BJ (cell line): ENCODE measurements at regions not wholly inside any gene's neighbourhood (a gene's known extent, or its start where the extent isn't known, plus 50 kb on each side); places are given as distances from the start of the nearest gene placed in this dataset.
"Not testable (repeated sequence)": the region's sequence is repeated elsewhere in the genome, so short reads cannot be mapped to it uniquely, and the experiment has no call there.

Experiments
- CTCF ChIA-PET: fragments of 350-600 bp; formaldehyde crosslinking; extraction: SDS; loops from one replicate; lab custom pipeline; 2021; ENCODE audit warnings: antibody characterized with exemption, inconsistent platforms; lab: Yijun Ruan, JAX
- POLR2A ChIA-PET: fragments of 300-600 bp; sonication (Branson Sonifier 250); formaldehyde crosslinking; extraction: SDS; loops from one replicate; lab custom pipeline; 2021; ENCODE audit warnings: antibody characterized with exemption; lab: Charles Lee
- DNase-seq: peaks from one replicate; pipeline ENCODE4 v3.0.0-alpha.2; 2011; ENCODE audit warnings: low read depth
- H3K27me3 ChIP-seq: 2 replicates; pipeline ENCODE4 v1.6.0; 2011; ENCODE audit warnings: low read length; ENCODE audit not compliant: control insufficient read depth, insufficient read depth
- H3K36me3 ChIP-seq: 2 replicates; pipeline ENCODE4 v1.5.1; 2011; ENCODE audit warnings: low read length; ENCODE audit not compliant: control insufficient read depth, insufficient read depth
- H3K4me3 ChIP-seq: 2 replicates; pipeline ENCODE4 v1.5.1; 2011; ENCODE audit warnings: low read depth, mild to moderate bottlenecking, control low read depth, low read length
- TF ChIP-seq, protein P1 (sequence below): IDR thresholded peaks from 2 replicates; pipeline ENCODE4 v1.5.1; 2011; ENCODE audit warnings: low read depth, mild to moderate bottlenecking, control low read depth, inconsistent platforms, low read length, moderate library complexity; ENCODE audit not compliant: insufficient read depth

DNA sequence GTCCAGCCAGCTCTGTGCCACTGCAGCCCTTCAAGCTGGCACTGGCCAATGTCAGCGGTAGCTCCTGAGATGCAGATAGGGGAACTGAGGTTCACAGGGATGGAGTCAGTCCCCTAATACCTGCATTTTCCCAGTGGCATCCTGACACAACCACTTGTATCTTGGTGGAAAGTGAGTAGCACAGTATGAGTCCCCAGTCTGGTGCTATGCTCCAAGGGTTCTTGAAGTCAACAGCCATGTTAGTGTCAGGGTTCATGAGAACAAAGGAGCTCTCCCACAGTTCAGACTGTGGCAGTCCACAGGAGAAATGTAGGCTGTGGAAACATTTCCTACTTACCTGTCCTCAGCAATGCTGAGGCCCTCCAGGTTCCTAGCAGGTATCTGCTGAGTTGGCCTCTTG, 115.5 kb downstream of the ZNF736 start:
- TF ChIP-seq, protein P1, sequence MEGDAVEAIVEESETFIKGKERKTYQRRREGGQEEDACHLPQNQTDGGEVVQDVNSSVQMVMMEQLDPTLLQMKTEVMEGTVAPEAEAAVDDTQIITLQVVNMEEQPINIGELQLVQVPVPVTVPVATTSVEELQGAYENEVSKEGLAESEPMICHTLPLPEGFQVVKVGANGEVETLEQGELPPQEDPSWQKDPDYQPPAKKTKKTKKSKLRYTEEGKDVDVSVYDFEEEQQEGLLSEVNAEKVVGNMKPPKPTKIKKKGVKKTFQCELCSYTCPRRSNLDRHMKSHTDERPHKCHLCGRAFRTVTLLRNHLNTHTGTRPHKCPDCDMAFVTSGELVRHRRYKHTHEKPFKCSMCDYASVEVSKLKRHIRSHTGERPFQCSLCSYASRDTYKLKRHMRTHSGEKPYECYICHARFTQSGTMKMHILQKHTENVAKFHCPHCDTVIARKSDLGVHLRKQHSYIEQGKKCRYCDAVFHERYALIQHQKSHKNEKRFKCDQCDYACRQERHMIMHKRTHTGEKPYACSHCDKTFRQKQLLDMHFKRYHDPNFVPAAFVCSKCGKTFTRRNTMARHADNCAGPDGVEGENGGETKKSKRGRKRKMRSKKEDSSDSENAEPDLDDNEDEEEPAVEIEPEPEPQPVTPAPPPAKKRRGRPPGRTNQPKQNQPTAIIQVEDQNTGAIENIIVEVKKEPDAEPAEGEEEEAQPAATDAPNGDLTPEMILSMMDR: no peak
- ChIA-PET CTCF (no interaction called here), POLR2A (no interaction called here)
- no peak for DNase-seq
- no peak overlapping the region for H3K4me3 ChIP-seq
- no peaks in the 10 kb centered on the region for H3K27me3 ChIP-seq
- no peaks in the 10 kb centered on the region for H3K36me3 ChIP-seq

DNA sequence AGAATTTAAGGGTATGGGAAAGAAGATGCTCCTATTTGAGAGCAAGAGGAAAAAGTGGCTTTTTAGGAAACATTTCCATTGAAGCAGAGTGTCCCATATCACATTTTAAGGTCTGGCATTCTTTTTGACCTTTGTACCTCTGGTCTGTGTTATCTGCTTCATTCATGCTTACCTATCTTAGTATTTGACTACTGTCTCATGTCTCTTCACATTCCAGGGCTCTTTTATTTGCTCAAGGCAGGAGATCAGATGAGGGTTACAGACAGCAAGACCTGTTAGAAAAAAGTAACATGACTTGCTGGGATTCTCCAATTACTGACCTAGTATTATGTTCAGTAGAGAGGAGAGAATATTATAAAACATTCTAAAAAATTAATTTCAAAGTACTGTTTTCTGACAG, 111.7 kb downstream of the ZNF736 start:
- CTCF ChIA-PET, H3K36me3 ChIP-seq, POLR2A ChIA-PET, H3K27me3 ChIP-seq, DNase-seq, H3K4me3 ChIP-seq: not testable (repeated sequence)

DNA sequence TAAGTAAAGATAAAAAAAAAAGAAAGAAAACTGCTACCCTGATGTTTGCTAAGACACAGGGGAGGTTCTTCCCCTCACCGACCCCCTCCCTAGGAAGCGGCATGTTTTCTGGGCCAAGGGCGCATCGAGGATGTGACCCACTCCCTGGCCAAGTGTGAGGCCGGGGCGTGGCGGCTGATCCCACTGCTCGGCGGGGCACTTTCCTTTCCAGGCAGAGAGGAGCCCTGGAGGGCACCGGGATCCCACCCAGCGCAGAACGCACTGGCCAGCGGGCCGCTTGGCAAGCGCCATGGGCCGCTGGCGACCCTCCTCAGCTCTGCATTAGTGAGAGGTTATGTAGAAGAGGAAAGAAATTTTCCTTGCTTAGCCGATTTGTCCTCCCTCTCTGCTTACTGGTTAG, 93.4 kb downstream of the ZNF736 start:
- TF ChIP-seq, protein P1: no peak
- Histone ChIP-seq H3K27me3 (no peaks in the 10 kb centered on the region), H3K36me3 (no peaks in the 10 kb centered on the region), H3K4me3 (no peak overlapping the region)
- POLR2A ChIA-PET: no interaction called here
- CTCF ChIA-PET: no interaction called here
- no peak for DNase-seq
